Neural cell (in vitro differentiated cells): ENCODE measurements at regions not wholly inside any gene's neighbourhood (a gene's known extent, or its start where the extent isn't known, plus 50 kb on each side); places are given as distances from the start of the nearest gene placed in this dataset.
"Not testable (repeated sequence)": the region's sequence is repeated elsewhere in the genome, so short reads cannot be mapped to it uniquely, and the experiment has no call there.

Experiments
- H2AFZ ChIP-seq: fragments of 200-600, 300-800 bp; sonication (generic), shearing (Covaris generic); 2 replicates; pipeline ENCODE4 v1.6.0; 2014; ENCODE audit warnings: low read depth, mild to moderate bottlenecking, antibody characterized with exemption, low read length, moderate library complexity
- H3F3A ChIP-seq: fragments of 200-600 bp; shearing (Covaris generic); 2 replicates; pipeline ENCODE4 v1.6.1; 2016; ENCODE audit warnings: mild to moderate bottlenecking, moderate library complexity, mixed read lengths, antibody characterized with exemption, low read length; ENCODE audit not compliant: insufficient read depth, poor library complexity, severe bottlenecking
- H3K27ac ChIP-seq: fragments of 200-600, 300-800 bp; sonication (generic), shearing (Covaris generic); 2 replicates; pipeline ENCODE4 v1.5.1; 2014; ENCODE audit warnings: mild to moderate bottlenecking, low read length, moderate library complexity
- H3K27me3 ChIP-seq: fragments of 300-800, 200-600 bp; sonication (generic), shearing (Covaris generic); 2 replicates; pipeline ENCODE4 v1.6.0; 2014; ENCODE audit warnings: mild to moderate bottlenecking, low read depth, low read length, moderate library complexity; ENCODE audit not compliant: insufficient read depth
- H3K36me3 ChIP-seq: fragments of 300-800, 200-600 bp; sonication (generic), shearing (Covaris generic); 2 replicates; pipeline ENCODE4 v1.5.1; 2014; ENCODE audit warnings: mild to moderate bottlenecking, antibody characterized with exemption, low read length, moderate library complexity; ENCODE audit not compliant: insufficient read depth
- H3K4me2 ChIP-seq: fragments of 300-800, 200-600 bp; sonication (generic), shearing (Covaris generic); 2 replicates; pipeline ENCODE4 v1.6.0; 2014; ENCODE audit warnings: mild to moderate bottlenecking, low read length
- H3K4me3 ChIP-seq: fragments of 300-800, 200-600 bp; sonication (generic), shearing (Covaris generic); 2 replicates; pipeline ENCODE4 v1.5.1; 2014; ENCODE audit warnings: mild to moderate bottlenecking, low read length, moderate library complexity
- H3K79me2 ChIP-seq: fragments of 200-600 bp; shearing (Covaris generic); replicated peaks from 2 replicates; pipeline ENCODE4 v1.6.0; 2014; ENCODE audit warnings: mild to moderate bottlenecking, low read length, moderate library complexity; ENCODE audit not compliant: insufficient read depth
- H3K9ac ChIP-seq: fragments of 300-800, 200-600 bp; sonication (generic), shearing (Covaris generic); 2 replicates; pipeline ENCODE4 v1.6.1; 2016; ENCODE audit warnings: mild to moderate bottlenecking, low read length, mixed read lengths
- H3K9me2 ChIP-seq: fragments of 200-600 bp; shearing (Covaris generic); 2 replicates; pipeline ENCODE4 v1.6.1; 2016; ENCODE audit warnings: mild to moderate bottlenecking, low read length, mixed read lengths; ENCODE audit not compliant: insufficient read depth
- H3K9me3 ChIP-seq: fragments of 200-600, 300-800 bp; sonication (generic), shearing (Covaris generic); 2 replicates; pipeline ENCODE4 v1.6.1; 2016; ENCODE audit warnings: mild to moderate bottlenecking, mixed run types, low read length, moderate library complexity, mixed read lengths
- H4K20me1 ChIP-seq: fragments of 200-600 bp; shearing (Covaris generic); 2 replicates; pipeline ENCODE4 v1.6.1; 2016; ENCODE audit warnings: mild to moderate bottlenecking, mixed run types; ENCODE audit not compliant: insufficient read depth
- EP300 ChIP-seq: fragments of 450-650 bp; conservative IDR thresholded peaks from 2 replicates; pipeline ENCODE4 v1.6.1; 2014; ENCODE audit warnings: antibody characterized with exemption, mild to moderate bottlenecking, moderate library complexity; ENCODE audit not compliant: poor library complexity, severe bottlenecking
- EZH2 ChIP-seq: fragments of 200-600, 300-800 bp; shearing (Covaris generic), sonication (generic); IDR thresholded peaks from 2 replicates; pipeline ENCODE4 v1.6.1; 2014; ENCODE audit warnings: antibody characterized with exemption, low read length, borderline replicate concordance, mild to moderate bottlenecking; ENCODE audit not compliant: insufficient read depth, poor library complexity, severe bottlenecking
- POLR2AphosphoS5 ChIP-seq: IDR thresholded peaks from 2 replicates; pipeline ENCODE4 v1.6.1; 2012
- RAD21 ChIP-seq: fragments of 450-650 bp; conservative IDR thresholded peaks from 2 replicates; pipeline ENCODE4 v1.6.1; 2014; ENCODE audit warnings: antibody characterized with exemption, mild to moderate bottlenecking, moderate library complexity
- SMC3 ChIP-seq: fragments of 450-650 bp; conservative IDR thresholded peaks from 2 replicates; pipeline ENCODE4 v1.6.1; 2014; ENCODE audit warnings: antibody characterized with exemption, mild to moderate bottlenecking, moderate library complexity; ENCODE audit not compliant: poor library complexity
- TAF1 ChIP-seq: IDR thresholded peaks from 2 replicates; pipeline ENCODE4 v1.6.1; 2012; ENCODE audit warnings: low read depth
- TF ChIP-seq, protein P1 (sequence below): IDR thresholded peaks from 2 replicates; pipeline ENCODE4 v1.6.1; 2012; ENCODE audit warnings: borderline replicate concordance
- TF ChIP-seq, protein P2 (sequence below): fragments of 450-650 bp; IDR thresholded peaks from 2 replicates; pipeline ENCODE4 v1.5.1; 2014; ENCODE audit warnings: antibody characterized with exemption, mild to moderate bottlenecking, moderate library complexity; ENCODE audit not compliant: poor library complexity, severe bottlenecking

DNA sequence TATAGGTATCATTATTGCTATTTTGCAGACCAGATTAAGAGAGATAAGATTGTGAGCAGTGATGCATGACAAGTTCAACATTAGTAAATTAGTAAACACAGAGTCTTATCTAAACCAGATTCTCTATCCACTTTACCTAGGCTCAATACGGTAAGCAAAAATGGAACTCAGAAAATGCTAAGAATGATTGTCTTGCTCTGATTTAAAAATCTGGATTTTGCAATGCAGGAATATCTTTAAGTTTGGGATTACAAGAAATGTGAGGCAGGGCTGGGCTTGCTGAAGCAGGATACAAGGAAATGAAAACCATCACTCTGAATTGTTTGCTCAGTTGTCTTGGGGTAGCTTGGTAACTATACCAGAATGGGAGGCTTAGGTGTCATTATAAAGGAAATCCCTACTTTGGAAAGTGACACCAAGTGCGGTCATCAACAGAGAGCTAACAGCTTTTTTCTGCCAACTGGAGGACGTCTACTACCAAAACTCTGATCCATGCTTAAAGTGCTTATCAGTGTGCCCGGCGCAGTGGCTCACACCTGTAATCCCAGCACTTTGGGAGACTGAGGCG, 332.7 kb upstream of the RUNX1 start:
- TF ChIP-seq, protein P1, sequence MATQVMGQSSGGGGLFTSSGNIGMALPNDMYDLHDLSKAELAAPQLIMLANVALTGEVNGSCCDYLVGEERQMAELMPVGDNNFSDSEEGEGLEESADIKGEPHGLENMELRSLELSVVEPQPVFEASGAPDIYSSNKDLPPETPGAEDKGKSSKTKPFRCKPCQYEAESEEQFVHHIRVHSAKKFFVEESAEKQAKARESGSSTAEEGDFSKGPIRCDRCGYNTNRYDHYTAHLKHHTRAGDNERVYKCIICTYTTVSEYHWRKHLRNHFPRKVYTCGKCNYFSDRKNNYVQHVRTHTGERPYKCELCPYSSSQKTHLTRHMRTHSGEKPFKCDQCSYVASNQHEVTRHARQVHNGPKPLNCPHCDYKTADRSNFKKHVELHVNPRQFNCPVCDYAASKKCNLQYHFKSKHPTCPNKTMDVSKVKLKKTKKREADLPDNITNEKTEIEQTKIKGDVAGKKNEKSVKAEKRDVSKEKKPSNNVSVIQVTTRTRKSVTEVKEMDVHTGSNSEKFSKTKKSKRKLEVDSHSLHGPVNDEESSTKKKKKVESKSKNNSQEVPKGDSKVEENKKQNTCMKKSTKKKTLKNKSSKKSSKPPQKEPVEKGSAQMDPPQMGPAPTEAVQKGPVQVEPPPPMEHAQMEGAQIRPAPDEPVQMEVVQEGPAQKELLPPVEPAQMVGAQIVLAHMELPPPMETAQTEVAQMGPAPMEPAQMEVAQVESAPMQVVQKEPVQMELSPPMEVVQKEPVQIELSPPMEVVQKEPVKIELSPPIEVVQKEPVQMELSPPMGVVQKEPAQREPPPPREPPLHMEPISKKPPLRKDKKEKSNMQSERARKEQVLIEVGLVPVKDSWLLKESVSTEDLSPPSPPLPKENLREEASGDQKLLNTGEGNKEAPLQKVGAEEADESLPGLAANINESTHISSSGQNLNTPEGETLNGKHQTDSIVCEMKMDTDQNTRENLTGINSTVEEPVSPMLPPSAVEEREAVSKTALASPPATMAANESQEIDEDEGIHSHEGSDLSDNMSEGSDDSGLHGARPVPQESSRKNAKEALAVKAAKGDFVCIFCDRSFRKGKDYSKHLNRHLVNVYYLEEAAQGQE: no peak
- TF ChIP-seq RAD21: no peak
- TF ChIP-seq EZH2: no peak
- no peaks in the 10 kb centered on the region for H3K27me3 ChIP-seq
- no peak overlapping the region for H3K4me3 ChIP-seq
- H3F3A ChIP-seq: no peaks in the 10 kb centered on the region
- H3K79me2 ChIP-seq: no peaks in the 10 kb centered on the region
- H3K4me2 ChIP-seq: no peak overlapping the region
- no peaks in the 10 kb centered on the region for H3K36me3 ChIP-seq
- no peaks in the 10 kb centered on the region for H3K9me3 ChIP-seq
- H3K27ac ChIP-seq: no peak overlapping the region
- no peak overlapping the region for H3K9ac ChIP-seq
- H2AFZ ChIP-seq: no peak overlapping the region
- no peaks in the 10 kb centered on the region for H4K20me1 ChIP-seq
- no peaks in the 10 kb centered on the region for H3K9me2 ChIP-seq

DNA sequence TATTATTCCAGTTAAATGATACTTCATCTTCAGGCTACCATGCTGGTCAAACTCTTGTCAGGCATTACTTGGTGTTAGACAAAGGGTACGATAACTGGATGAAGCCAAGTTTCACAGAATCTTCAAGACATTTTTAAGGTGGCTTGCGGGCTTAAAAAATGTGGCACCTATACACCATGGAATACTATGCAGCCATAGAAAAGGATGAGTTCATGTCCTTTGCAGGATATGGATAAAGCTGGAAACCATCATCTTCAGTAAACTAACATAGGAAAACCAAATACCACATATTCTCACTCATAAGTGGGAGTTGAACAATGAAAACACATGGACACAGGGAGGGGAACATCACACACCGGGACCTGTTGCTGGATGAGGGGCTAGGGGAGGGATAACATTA, 331.2 kb upstream of the RUNX1 start:
- H3K4me3 ChIP-seq, H4K20me1 ChIP-seq, H3K27me3 ChIP-seq, H3K9me2 ChIP-seq, H3F3A ChIP-seq, H3K27ac ChIP-seq, H3K79me2 ChIP-seq, H3K4me2 ChIP-seq, H2AFZ ChIP-seq, H3K9ac ChIP-seq, H3K36me3 ChIP-seq, H3K9me3 ChIP-seq: not testable (repeated sequence)

DNA sequence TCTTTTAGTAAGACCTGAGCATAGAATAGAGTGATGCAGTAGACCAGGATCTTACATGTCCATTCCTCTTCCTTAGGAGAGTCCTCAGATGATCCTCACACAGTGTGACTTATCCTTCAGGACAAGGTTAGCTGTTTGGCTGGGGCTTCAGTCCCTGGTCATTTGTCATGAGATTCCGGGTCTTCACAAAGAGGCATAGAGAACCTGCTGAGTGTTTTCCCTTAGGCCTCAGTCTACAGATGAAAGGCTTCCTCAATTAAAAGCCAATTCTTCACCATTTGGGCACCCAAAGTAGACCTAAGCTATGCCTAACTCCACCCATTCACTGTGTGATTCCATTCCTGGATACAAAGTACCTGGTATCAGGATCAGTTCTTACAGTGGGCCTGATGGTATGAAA, 329.8 kb upstream of the RUNX1 start:
- no peak overlapping the region for H3K9ac ChIP-seq
- H3K27ac ChIP-seq: no peak overlapping the region
- H3K9me3 ChIP-seq: no peaks in the 10 kb centered on the region
- no peak overlapping the region for H2AFZ ChIP-seq
- no peak overlapping the region for H3K4me2 ChIP-seq
- no peaks in the 10 kb centered on the region for H3K27me3 ChIP-seq
- no peaks in the 10 kb centered on the region for H3K9me2 ChIP-seq
- H3F3A ChIP-seq: no peaks in the 10 kb centered on the region
- H3K79me2 ChIP-seq: no peaks in the 10 kb centered on the region
- no peak overlapping the region for H3K4me3 ChIP-seq
- H3K36me3 ChIP-seq: no peaks in the 10 kb centered on the region
- no peak for TF ChIP-seq EP300
- no peak for TF ChIP-seq SMC3
- TF ChIP-seq POLR2AphosphoS5: no peak
- TF ChIP-seq, protein P2, sequence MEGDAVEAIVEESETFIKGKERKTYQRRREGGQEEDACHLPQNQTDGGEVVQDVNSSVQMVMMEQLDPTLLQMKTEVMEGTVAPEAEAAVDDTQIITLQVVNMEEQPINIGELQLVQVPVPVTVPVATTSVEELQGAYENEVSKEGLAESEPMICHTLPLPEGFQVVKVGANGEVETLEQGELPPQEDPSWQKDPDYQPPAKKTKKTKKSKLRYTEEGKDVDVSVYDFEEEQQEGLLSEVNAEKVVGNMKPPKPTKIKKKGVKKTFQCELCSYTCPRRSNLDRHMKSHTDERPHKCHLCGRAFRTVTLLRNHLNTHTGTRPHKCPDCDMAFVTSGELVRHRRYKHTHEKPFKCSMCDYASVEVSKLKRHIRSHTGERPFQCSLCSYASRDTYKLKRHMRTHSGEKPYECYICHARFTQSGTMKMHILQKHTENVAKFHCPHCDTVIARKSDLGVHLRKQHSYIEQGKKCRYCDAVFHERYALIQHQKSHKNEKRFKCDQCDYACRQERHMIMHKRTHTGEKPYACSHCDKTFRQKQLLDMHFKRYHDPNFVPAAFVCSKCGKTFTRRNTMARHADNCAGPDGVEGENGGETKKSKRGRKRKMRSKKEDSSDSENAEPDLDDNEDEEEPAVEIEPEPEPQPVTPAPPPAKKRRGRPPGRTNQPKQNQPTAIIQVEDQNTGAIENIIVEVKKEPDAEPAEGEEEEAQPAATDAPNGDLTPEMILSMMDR: no peak
- TF ChIP-seq EZH2: no peak
- TF ChIP-seq TAF1: no peak
- TF ChIP-seq, protein P1: no peak
- H4K20me1 ChIP-seq: no peaks in the 10 kb centered on the region
